Endothelial cell of hepatic sinusoid (primary cell): ENCODE measurements at regions not wholly inside any gene's neighbourhood (a gene's known extent, or its start where the extent isn't known, plus 50 kb on each side); places are given as distances from the start of the nearest gene placed in this dataset.
"Not testable (repeated sequence)": the region's sequence is repeated elsewhere in the genome, so short reads cannot be mapped to it uniquely, and the experiment has no call there.

Experiments
- in situ Hi-C: cut with HindIII; loops from 2 replicates; pipeline ENCODE4 v1.10.0; 2017; ENCODE audit warnings: low sequenced_read_pairs

GRCh38 chr1:170369417-170369816 lies 162.5 kb upstream of the GORAB start:
- in situ Hi-C loops: no loop called here

GRCh38 chr1:170370087-170370486 lies 161.9 kb upstream of the GORAB start:
- in situ Hi-C loops: no loop called here

GRCh38 chr1:170375082-170375723 lies 156.8 kb upstream of the GORAB start:
- in situ Hi-C loops: no loop called here

- in situ Hi-C loops: no loop called here
Observed at GRCh38 chr1:170376801-170377385, 155.1 kb upstream of the GORAB start.

GRCh38 chr1:170377440-170377839 lies 154.5 kb upstream of the GORAB start:
- in situ Hi-C loops: no loop called here

GRCh38 chr1:170377896-170378634 lies 153.9 kb upstream of the GORAB start:
- in situ Hi-C loops: no loop called here

GRCh38 chr1:170385750-170386149 lies 146.2 kb upstream of the GORAB start:
- in situ Hi-C loops: no loop called here

DNA sequence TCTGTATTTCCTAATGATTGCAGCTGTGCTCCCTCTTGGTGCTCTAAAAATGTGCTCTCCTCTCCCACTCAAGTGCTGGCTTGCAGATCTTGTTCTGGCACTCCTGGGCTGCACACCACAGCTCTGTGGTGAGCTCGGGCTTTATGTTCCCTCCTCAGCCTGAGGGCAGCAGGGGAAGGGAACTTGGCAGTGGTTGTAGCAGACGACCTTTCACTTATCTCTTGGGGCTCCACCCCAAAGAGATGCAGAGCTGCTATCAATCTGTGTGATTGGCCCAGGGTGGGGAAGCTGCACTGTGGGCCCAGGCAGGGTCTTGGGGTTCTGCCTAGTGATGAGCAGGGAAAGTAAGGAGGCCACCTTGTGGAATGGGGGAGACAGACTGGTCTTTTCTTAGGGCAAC lies 143.5 kb upstream of the GORAB start:
- in situ Hi-C loops: no loop called here

- in situ Hi-C loops: no loop called here
Observed at GRCh38 chr1:170395149-170395548, 136.8 kb upstream of the GORAB start.

DNA sequence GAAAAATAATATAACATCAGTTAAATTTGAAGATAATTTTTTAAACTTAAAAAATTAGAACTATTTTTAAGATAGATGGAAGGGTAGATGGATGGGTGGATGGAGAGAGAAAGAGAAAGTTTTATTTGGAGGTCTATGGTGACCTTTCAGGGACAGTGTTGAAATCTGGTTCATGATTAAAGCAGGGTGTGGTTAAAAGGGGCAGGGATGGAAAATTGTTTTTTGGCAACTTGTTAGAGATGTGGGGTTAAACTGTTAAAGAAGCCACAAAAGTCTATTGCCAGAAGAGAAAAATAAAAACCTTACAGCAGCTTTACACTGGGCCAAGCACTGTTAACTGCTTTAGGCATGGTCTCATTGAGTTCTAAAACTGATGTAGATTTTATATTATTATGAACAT lies 134.9 kb upstream of the GORAB start:
- in situ Hi-C loops: no loop called here

- in situ Hi-C loops: no loop called here
Observed at GRCh38 chr1:170402476-170403311, 129.3 kb upstream of the GORAB start.

- in situ Hi-C loops: no loop called here
Observed at GRCh38 chr1:170407138-170407537, 124.8 kb upstream of the GORAB start.

GRCh38 chr1:170407581-170407980 lies 124.4 kb upstream of the GORAB start:
- in situ Hi-C loops: no loop called here

DNA sequence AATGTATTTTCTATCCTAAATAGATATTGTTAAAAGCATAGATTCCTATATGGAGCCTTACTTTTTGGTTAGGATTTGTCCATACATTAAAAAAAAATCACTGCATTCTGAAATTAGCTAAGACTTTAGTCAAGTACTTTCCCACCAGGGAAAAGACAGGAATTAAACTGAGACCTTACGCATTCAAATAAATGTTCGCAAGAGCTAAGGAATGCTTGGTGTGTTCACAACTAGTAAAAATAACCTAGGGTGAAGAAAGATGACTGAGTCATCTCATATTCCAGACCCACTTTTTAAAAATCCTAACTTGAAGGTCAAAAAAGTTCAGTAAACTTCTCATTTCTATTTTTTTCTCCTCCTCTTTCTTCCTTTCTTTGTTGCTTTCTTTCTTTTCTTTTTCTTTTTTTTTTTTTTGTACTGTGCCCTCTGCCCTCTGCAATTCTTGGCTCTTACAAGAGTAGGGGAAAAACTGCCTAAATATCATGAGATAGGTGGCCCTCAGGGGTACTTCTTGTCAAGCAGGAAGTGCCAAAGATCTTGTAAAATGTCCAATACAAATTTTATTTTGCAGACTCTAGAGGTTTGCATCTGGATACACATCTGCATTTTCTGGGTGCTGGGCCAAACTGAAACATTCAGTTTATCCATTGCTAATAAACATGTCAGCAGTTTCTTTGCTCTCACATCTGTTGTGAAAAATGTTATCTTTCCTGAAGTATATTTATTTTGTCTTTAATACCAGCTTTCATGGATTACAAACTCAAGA lies 121.4 kb upstream of the GORAB start:
- in situ Hi-C loops: no loop called here

- in situ Hi-C loops: no loop called here
Observed at GRCh38 chr1:170414989-170415709, 116.8 kb upstream of the GORAB start.

GRCh38 chr1:170415710-170416372 lies 116.1 kb upstream of the GORAB start:
- in situ Hi-C loops: no loop called here

DNA sequence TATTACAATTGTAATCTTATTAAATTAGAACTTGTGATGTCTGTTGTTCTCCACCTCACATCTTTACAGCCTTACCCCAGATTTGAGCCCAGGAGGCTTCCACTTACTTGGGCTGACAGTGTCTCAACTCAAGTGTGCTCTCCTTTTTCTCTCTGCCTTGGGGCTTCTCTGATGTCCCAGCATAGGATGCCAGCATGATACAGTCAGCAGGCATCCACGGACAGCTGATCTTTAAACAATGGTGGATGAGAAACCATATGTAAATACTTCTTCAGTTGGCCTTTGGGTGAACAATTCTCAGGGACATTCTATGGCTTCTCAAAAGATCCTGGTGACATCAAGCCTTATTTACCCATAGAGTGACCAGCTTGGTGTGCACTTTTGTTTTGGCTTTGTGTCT lies 107.6 kb upstream of the GORAB start:
- in situ Hi-C loops: no loop called here

GRCh38 chr1:170426596-170426995 lies 105.4 kb upstream of the GORAB start:
- in situ Hi-C loops: no loop called here

DNA sequence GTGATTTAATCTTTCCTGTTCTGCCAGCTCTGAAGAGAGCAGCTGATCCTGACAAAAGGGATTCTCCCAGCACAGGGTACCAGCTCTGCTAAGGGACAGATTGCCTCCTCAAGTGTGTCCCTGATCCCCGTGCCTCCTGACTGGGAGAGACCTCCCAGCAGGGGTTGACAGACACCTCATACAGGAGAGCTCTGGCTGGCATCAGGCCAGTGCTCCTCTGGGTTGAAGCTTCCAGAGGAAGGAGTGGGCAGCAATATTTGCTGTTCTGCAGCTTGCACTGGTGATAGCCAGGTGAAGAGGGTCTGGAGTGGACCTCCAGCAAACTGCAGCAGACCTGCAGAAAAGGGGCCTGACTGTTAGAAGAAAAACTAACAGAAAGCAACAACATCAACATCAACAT lies 105.0 kb upstream of the GORAB start:
- in situ Hi-C loops: not testable (repeated sequence)
